ENCODE measurements at regions not wholly inside any gene's neighbourhood (a gene's known extent, or its start where the extent isn't known, plus 50 kb on each side); places are given as distances from the start of the nearest gene placed in this dataset.

GRCh38 chr2:184129073-184129472 lies 469.3 kb upstream of the ZNF804A start:
- no peak for TF ChIP-seq CTCF (IDR thresholded peaks at IDR 0.05; ENCODE audit: insufficient read depth, low read length, poor library complexity, severe bottlenecking)

DNA sequence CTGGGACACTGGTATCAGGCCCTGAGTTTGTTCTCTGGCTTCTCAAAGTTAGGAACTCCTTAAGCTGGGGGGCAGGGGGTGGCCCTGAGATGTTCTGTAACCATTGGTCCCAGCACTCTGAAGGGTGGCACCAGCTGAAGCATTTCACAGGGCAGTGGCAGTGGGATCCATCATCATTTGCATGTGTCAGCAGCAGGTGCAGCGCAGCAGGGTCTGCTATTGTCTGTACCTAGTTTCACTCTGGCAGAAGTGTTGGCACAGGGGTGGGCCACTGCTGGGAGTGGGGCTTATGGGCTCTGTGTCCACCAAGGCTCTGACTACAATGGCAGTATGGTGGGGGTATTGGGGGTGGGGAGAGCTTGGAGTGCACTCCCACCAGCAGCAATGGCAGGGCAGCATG lies 460.4 kb upstream of the ZNF804A start:
- no peak for DNase-seq (ENCODE audit: extremely low read depth, insufficient read length)
- Histone ChIP-seq H3K36me3 (ENCODE audit: control insufficient read depth, insufficient read depth, low read length) (no peaks in the 10 kb centered on the region), H3K4me3 (replicated peaks; ENCODE audit: low read depth, low read length) (no peak overlapping the region), H3K27me3 (replicated peaks; ENCODE audit: control insufficient read depth, insufficient read depth, low read length) (no peaks in the 10 kb centered on the region)
- no peak for TF ChIP-seq CTCF (IDR thresholded peaks at IDR 0.05; ENCODE audit: insufficient read depth, low read length, poor library complexity, severe bottlenecking)

More at GRCh38 chr2:184129073-184129472, 469.3 kb upstream of the ZNF804A start:
- no peaks in the 10 kb centered on the region for H3K36me3 ChIP-seq (ENCODE audit: control insufficient read depth, insufficient read depth, low read length)
- DNase-seq (ENCODE audit: extremely low read depth, insufficient read length), result no peak
- H3K4me3 ChIP-seq (replicated peaks; ENCODE audit: low read depth, low read length), result no peak overlapping the region
- no peaks in the 10 kb centered on the region for H3K27me3 ChIP-seq (replicated peaks; ENCODE audit: control insufficient read depth, insufficient read depth, low read length)

DNA sequence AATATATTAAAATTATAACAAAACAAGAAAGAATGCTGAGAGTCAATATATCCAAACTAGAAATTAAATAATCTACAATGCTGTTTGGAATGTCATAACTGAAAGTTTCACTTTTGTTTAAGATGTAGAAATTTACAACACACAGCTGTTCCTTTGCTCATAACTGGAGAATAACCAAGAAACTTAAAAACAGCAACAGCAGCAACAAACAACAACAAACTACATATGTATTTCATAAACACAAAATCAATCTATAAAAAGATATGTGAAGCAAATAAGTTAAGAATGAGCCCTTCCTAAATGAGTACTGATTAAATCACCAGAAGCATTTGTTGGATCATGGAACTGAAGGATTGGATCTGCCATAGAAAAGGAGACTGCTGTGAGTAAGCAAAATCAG lies 456.5 kb upstream of the ZNF804A start:
- no peaks in the 10 kb centered on the region for H3K36me3 ChIP-seq (ENCODE audit: control insufficient read depth, insufficient read depth, low read length)
- H3K4me3 ChIP-seq (replicated peaks; ENCODE audit: low read depth, low read length), result no peak overlapping the region
- H3K27me3 ChIP-seq (replicated peaks; ENCODE audit: control insufficient read depth, insufficient read depth, low read length), result no peaks in the 10 kb centered on the region
- no peak for TF ChIP-seq CTCF (IDR thresholded peaks at IDR 0.05; ENCODE audit: insufficient read depth, low read length, poor library complexity, severe bottlenecking)
- no peak for DNase-seq (ENCODE audit: extremely low read depth, insufficient read length)

GRCh38 chr2:184154438-184154837 lies 443.9 kb upstream of the ZNF804A start:
- no peak for TF ChIP-seq CTCF (IDR thresholded peaks at IDR 0.05; ENCODE audit: insufficient read depth, low read length, poor library complexity, severe bottlenecking)
- no peaks in the 10 kb centered on the region for H3K36me3 ChIP-seq (ENCODE audit: control insufficient read depth, insufficient read depth, low read length)
- no peak for DNase-seq (ENCODE audit: extremely low read depth, insufficient read length)
- no peak overlapping the region for H3K4me3 ChIP-seq (replicated peaks; ENCODE audit: low read depth, low read length)
- H3K27me3 ChIP-seq (replicated peaks; ENCODE audit: control insufficient read depth, insufficient read depth, low read length), result no peaks in the 10 kb centered on the region

- no peaks in the 10 kb centered on the region for H3K27me3 ChIP-seq (replicated peaks; ENCODE audit: control insufficient read depth, insufficient read depth, low read length)
- H3K36me3 ChIP-seq (ENCODE audit: control insufficient read depth, insufficient read depth, low read length), result no peaks in the 10 kb centered on the region
- DNase-seq (ENCODE audit: extremely low read depth, insufficient read length), result no peak
- TF ChIP-seq CTCF (IDR thresholded peaks at IDR 0.05; ENCODE audit: insufficient read depth, low read length, poor library complexity, severe bottlenecking), result no peak
- no peak overlapping the region for H3K4me3 ChIP-seq (replicated peaks; ENCODE audit: low read depth, low read length)
Observed at GRCh38 chr2:184155791-184156190, 442.5 kb upstream of the ZNF804A start.

- H3K27me3 ChIP-seq (replicated peaks; ENCODE audit: control insufficient read depth, insufficient read depth, low read length), result no peaks in the 10 kb centered on the region
- no peak for TF ChIP-seq CTCF (IDR thresholded peaks at IDR 0.05; ENCODE audit: insufficient read depth, low read length, poor library complexity, severe bottlenecking)
Observed at GRCh38 chr2:184157141-184157540, 441.2 kb upstream of the ZNF804A start.

More at GRCh38 chr2:184157141-184157540, 441.2 kb upstream of the ZNF804A start:
- H3K4me3 ChIP-seq (replicated peaks; ENCODE audit: low read depth, low read length), result no peak overlapping the region
- no peaks in the 10 kb centered on the region for H3K36me3 ChIP-seq (ENCODE audit: control insufficient read depth, insufficient read depth, low read length)
- DNase-seq (ENCODE audit: extremely low read depth, insufficient read length), result no peak

Data from GM06990 (cell line).